ENCODE measurements at regions not wholly inside any gene's neighbourhood (a gene's known extent, or its start where the extent isn't known, plus 50 kb on each side); places are given as distances from the start of the nearest gene placed in this dataset.

- peak in 1 of 2 donors; percentile 29 for DNase-seq (ENCODE audit: low read depth in 2 of 2)
- no peak for TF ChIP-seq CTCF (IDR thresholded peaks at IDR 0.05; ENCODE audit: low read depth, low read length)
- H3K4me3 ChIP-seq (replicated peaks in 1 of 2; ENCODE audit: low read depth in 2 of 2, low read length in 2 of 2): no peak overlapping the region
These were observed 1999.1 kb upstream of the ADGRL3 start for GRCh38 chr4:59200992-59201391.

- TF ChIP-seq CTCF (IDR thresholded peaks at IDR 0.05; ENCODE audit: low read depth, low read length): no peak
- no peak for DNase-seq (ENCODE audit: low read depth in 2 of 2)
- H3K4me3 ChIP-seq (replicated peaks in 1 of 2; ENCODE audit: low read depth in 2 of 2, low read length in 2 of 2): no peak overlapping the region
These were observed 1982.1 kb upstream of the ADGRL3 start for GRCh38 chr4:59217910-59218631.

GRCh38 chr4:59222221-59222620, 1977.9 kb upstream of the ADGRL3 start:
- DNase-seq (ENCODE audit: low read depth in 2 of 2): no peak
- TF ChIP-seq CTCF (IDR thresholded peaks at IDR 0.05; ENCODE audit: low read depth, low read length): no peak
- H3K4me3 ChIP-seq (replicated peaks in 1 of 2; ENCODE audit: low read depth in 2 of 2, low read length in 2 of 2): no peak overlapping the region

- H3K4me3 ChIP-seq (replicated peaks in 1 of 2; ENCODE audit: low read depth in 2 of 2, low read length in 2 of 2): no peak overlapping the region
- no peak for TF ChIP-seq CTCF (IDR thresholded peaks at IDR 0.05; ENCODE audit: low read depth, low read length)
- DNase-seq (ENCODE audit: low read depth in 2 of 2): no peak
These were observed 1976.7 kb upstream of the ADGRL3 start for GRCh38 chr4:59223292-59223941.

- no peak overlapping the region for H3K4me3 ChIP-seq (replicated peaks in 1 of 2; ENCODE audit: low read depth in 2 of 2, low read length in 2 of 2)
- no peak for DNase-seq (ENCODE audit: low read depth in 2 of 2)
- TF ChIP-seq CTCF (IDR thresholded peaks at IDR 0.05; ENCODE audit: low read depth, low read length): no peak
These were observed 1961.9 kb upstream of the ADGRL3 start for GRCh38 chr4:59238212-59238611.

- DNase-seq (ENCODE audit: low read depth in 2 of 2): no peak
- no peak for TF ChIP-seq CTCF (IDR thresholded peaks at IDR 0.05; ENCODE audit: low read depth, low read length)
- no peak overlapping the region for H3K4me3 ChIP-seq (replicated peaks in 1 of 2; ENCODE audit: low read depth in 2 of 2, low read length in 2 of 2)
These were observed 1960.1 kb upstream of the ADGRL3 start for GRCh38 chr4:59240011-59240410.
